HG03354 (cell line): ENCODE measurements at regions not wholly inside any gene's neighbourhood (a gene's known extent, or its start where the extent isn't known, plus 50 kb on each side); places are given as distances from the start of the nearest gene placed in this dataset.
A peak's percentile ranks its signal among the peaks of the same experiment; 100 is the strongest.

ENCODE experiments used
- ATAC-seq: cut with Tn5 transposase; IDR thresholded peaks from one replicate; pipeline ENCODE4 v1.9.1; 2021; ENCODE audit warnings: mild to moderate bottlenecking; ENCODE audit not compliant: unreplicated experiment, poor library complexity, severe bottlenecking

DNA sequence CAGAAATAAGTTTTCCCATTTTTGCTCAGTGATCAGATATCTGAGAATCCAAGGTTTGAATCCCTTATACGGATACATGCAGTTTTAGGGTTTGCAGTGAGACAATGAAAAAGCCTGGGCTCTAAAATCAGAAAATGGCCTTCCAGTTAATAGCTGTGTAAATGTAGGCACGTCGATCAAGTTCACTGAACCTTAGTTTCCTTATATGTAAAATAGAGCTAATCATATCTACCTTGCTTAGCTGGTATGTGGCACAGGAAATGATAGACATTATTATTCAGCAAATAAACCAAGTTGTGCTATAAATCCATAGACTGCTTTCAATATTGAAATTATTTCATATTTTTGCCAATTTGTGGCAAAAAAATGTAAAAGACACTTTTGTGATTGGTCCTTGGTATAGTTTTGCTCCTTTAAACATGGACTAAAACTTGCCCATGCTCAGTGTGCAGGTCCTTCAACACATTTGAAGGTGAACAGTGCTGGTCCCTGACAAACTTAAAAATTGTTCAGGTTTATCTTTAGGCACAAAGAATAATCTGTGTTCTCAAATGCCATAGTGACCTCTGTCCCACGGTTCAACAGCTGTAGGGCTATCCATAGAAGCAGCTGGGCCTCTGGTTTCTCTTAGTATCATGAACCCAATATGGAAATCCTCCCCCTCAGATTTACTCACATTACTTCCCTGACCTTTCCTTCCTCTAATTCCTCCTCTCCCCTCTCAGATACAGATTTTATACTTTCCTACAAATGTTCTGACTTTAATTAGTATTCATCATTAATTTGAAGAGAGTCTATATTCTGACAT lies 51.0 kb downstream of the CCDC54 start:
- ATAC-seq, result no peak

DNA sequence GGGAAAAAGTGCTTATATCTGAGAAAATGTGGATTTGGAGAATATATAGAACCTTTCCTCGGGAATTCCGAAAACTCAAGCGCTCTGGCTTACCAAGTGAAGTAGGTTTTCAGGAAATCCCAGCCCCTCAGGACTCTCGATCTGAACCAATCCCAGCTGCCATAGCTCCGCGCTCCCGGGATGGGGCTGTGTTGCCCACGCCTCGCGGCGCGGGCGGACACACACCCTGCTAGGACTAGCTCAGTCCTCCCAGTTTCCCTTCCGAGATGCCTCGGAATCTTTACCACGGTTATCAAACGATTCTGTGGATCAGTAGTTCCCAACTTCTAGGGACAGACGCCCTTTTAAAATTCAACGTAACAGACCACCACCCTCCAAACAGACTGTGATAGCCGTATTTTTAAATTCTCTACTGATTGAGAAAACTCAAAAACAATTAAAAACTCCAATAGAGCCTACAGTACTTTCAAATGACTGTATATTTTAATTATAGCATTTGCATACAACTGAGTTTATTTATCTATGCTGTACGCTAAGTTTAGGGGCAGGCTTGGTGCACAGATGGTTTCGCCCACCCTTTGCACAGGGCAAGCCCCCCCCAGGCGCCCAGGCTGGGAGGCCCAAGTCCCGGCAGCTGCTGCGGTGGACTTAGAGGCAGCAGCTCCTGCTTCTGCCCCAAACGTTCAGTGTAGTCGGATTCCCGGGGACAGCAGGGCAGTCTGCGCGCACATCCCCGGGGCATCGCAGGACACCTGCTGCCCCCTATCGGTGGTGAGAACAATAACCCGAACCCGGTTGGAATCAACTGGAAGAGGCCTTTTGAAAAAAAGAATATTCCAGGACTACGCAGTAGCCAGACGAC lies 52.3 kb downstream of the CCDC54 start:
- ATAC-seq, result peak; percentile 58

GRCh38 chr3:107430214-107430995 lies 53.2 kb downstream of the CCDC54 start:
- peak; percentile 1 for ATAC-seq

DNA sequence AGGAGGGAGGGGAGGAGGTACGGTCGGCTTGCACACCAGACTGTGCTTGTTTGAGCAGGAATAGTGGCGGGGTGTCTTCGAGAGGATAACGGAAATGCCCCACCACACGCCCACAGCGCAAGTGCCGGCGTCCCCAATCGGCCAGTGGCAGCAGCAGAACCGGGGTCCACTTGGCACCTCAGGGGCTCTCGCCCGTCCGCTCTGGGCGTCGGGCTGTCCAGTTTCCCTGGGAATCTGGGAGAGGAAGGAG lies 53.7 kb downstream of the CCDC54 start:
- peak; percentile 28 for ATAC-seq

DNA sequence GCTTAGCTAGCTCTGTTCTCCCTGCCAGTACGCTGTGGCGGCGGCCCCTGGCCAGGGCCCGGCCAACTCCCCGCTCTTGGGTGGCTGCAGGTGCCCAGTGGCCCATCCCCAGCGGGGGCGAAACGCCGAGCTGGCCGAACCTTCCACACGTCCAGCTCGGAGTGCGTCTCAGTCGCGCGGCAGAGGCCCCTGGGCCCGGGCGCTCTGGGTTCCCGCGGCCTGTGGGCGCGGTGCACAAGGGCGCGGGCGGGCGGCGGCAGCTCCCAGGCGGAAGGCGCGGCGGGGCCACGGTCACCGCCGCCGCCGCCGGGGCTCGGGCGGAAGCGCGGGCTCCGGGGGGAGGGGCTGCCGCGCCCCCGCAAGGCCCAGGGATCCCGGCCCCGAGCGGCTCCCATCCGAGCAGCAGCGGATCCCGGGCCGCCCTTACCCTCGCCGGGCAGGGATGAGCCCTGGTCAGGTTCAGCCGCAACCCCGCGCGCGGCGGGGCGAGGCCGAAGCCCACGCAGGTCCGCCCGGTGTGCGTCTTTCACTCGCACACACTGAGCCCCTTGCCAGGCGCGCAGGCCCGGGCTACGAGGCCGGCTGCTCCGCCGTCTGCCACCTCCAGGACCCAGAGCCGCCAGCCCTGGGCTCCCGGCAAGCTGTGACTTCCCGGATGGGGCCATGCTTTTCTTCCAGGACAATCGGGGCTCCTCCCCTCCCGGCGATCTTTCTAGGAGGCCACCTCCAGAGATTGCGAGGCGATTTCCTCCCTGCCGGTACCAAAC lies 54.2 kb downstream of the CCDC54 start:
- ATAC-seq, result peak; percentile 56

GRCh38 chr3:107432013-107432515 lies 54.8 kb downstream of the CCDC54 start:
- ATAC-seq, result no peak

GRCh38 chr3:107432646-107433045 lies 55.4 kb downstream of the CCDC54 start:
- ATAC-seq, result no peak

GRCh38 chr3:107436029-107436428 lies 58.8 kb downstream of the CCDC54 start:
- ATAC-seq, result no peak

DNA sequence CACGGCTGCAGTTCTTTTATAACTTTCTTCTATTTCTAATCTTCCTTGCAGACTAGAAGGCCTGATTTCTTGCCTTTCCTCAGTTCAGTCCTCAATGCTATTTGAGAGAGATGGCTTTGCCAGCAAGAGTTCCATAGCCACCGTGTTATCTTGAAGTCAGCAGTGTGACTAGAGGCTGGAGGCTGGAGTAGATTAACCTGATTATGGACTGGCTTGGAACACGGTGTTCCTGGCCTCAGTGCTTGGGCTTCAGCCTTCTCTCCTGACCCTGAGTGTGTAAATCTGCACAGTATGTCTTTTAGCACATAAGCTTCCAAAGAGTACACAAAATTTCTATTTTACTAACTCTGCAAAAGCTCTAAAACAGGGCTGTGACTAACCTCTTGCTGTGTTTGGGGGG lies 61.4 kb downstream of the CCDC54 start:
- ATAC-seq, result no peak

DNA sequence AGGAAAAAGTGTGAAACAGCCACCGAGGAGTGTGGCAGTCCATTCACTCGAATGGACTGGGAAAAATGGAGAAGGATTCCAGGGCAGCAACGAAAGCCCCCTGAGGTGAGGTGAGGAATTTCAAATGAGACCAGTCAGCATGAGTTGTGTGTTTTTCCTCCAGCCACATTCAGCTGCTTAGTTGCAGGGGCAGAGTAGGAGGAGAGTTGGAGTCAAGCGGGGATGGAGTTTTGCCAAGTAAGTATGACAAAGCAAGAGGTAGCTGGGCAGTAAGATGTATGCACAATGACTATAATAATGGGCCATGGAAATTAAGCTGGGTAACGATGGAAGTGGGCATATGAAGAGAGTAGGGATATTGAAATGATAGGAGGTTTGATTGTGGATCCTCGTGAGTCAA lies 64.4 kb downstream of the CCDC54 start:
- no peak for ATAC-seq

GRCh38 chr3:107443461-107443860 lies 66.2 kb downstream of the CCDC54 start:
- ATAC-seq, result no peak

- ATAC-seq, result no peak
Observed at GRCh38 chr3:107446706-107447105, 69.5 kb downstream of the CCDC54 start.

DNA sequence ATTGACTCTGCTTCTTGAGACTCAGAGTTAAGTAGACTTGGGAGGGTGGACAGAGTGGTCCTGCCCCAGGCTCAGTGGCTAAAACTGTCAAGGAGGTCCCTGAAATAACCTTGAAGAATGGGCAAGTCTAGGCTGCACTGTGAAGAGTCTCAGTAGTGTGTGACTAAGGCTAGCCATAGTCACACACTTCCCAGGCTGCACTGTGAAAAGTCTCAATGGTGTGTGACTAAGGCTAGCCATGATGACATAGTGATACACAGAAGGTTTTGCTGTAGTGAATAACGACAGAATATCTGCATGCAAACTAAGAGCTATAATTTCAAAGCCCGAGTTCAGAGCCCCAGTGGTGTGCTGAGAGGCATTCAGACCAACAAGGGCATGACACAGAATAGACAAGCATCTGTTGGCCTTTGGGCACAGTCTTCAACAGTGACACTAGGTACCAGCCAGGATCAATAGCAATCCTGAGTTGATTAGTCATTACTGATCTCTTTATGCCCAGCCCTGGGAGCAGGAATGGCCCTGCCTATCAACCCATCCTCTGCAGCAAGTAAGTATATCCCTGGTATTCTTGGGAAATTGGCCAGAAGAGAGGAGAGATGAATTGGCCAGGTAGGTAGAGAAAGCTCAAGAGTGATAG lies 72.4 kb upstream of the BBX start:
- no peak for ATAC-seq

DNA sequence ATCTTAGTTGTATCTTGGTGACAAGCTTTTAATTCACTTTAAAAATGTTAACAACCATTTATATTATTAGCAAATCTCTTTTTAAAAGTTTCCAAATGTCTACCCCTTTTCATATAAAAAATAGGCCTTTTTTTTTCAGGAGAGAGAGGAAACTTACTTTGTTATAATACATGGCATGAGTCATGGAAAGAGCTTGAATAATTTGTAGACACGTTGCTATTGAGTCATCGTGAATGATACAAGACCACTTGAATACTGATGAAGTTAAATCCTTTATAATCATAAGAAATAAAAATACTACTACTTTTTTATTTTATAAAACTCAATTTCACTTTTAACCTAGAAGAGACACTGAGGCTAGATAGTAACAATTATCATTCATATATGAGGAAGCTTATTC lies 70.3 kb upstream of the BBX start:
- no peak for ATAC-seq

GRCh38 chr3:107453504-107453903 lies 69.3 kb upstream of the BBX start:
- ATAC-seq, result no peak

GRCh38 chr3:107455621-107456020 lies 67.1 kb upstream of the BBX start:
- no peak for ATAC-seq

GRCh38 chr3:107456501-107456900 lies 66.3 kb upstream of the BBX start:
- no peak for ATAC-seq

DNA sequence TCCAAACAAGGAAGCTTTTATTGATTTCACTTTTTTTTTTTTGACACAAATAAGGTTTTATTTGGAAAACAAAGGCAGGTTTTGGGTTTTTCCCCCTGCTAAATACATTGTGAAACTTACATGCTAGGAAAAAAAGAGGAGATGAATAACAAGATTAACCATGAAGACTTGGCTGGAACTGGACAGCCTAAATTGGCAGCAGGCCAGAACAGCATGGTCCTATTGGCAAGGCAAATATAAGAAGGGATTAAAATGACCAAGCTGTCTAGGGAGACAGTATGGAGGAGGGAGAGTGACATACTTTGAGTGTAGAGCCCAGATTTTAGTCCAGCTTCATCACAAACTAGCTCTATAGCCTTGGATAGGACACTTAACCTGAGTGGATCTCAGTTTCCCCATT lies 63.9 kb upstream of the BBX start:
- ATAC-seq, result no peak

DNA sequence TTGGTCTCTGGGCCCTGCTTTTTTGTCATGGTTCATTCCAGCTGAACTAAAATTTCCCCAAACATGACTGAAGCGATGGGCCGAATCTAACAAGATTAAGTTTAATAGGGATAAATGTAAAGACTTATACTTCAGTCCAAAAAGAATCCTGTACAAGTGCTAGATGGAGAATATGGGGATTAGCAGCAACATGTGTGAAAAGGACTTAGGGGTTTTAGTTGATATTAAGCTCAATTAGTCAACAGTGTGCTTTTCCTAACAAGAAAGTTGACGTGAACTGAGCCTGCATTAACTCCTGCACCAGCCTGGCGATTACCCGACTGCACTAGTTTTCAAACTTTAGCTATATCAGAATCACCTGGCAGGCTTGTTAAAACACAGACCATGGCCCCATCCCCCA lies 61.0 kb upstream of the BBX start:
- no peak for ATAC-seq
